ENCODE measurements at regions not wholly inside any gene's neighbourhood (a gene's known extent, or its start where the extent isn't known, plus 50 kb on each side); places are given as distances from the start of the nearest gene placed in this dataset.
"Not testable (repeated sequence)": the region's sequence is repeated elsewhere in the genome, so short reads cannot be mapped to it uniquely, and the experiment has no call there.

DNA sequence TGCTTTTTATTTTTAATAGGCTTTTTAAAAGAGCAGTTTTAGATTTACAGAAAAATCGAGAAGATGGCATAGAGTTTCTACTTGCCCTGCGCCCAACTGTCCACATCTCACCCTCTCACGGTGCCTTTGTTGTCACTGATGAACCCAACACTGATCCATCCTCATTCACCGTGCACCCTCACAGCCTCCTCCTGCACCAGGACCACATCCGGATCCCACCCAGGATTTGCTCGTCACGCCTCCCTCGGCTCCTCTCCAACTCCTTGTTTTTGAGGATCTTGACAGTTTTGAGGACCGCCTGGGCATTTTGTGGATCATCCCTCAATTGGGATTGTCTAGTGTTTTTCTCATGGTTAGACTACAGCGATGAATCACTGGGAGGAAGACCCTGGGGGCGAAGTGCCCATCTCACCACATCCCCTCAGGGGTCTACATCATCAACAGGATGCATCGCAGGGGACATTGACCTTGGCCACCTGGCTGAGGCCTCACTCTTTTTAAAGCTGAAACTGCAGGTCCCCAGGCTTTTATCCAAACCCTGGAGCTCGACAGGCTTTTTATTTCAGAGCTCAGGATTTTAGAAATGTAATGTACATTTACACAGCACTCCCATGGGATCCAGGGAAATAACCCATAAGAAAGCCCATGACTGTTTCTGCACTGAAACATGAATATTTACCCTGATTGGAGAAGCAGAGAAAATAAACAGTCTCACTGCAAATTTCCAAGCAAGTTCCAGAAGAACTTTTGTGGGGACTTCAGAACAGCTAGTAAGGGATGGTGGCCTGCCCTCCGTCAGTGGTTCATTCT lies 71.8 kb upstream of the ZNF469 start:
- TF ChIP-seq, protein P1, sequence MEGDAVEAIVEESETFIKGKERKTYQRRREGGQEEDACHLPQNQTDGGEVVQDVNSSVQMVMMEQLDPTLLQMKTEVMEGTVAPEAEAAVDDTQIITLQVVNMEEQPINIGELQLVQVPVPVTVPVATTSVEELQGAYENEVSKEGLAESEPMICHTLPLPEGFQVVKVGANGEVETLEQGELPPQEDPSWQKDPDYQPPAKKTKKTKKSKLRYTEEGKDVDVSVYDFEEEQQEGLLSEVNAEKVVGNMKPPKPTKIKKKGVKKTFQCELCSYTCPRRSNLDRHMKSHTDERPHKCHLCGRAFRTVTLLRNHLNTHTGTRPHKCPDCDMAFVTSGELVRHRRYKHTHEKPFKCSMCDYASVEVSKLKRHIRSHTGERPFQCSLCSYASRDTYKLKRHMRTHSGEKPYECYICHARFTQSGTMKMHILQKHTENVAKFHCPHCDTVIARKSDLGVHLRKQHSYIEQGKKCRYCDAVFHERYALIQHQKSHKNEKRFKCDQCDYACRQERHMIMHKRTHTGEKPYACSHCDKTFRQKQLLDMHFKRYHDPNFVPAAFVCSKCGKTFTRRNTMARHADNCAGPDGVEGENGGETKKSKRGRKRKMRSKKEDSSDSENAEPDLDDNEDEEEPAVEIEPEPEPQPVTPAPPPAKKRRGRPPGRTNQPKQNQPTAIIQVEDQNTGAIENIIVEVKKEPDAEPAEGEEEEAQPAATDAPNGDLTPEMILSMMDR (IDR thresholded peaks at IDR 0.05; ENCODE audit: extremely low read depth, missing control alignments): no peak
- no peak for DNase-seq (ENCODE audit: low spot score)

GRCh38 chr16:88311860-88312259 lies 70.9 kb upstream of the ZNF469 start:
- not testable (repeated sequence) for DNase-seq (ENCODE audit: low spot score)

- TF ChIP-seq, protein P1 (IDR thresholded peaks at IDR 0.05; ENCODE audit: extremely low read depth, missing control alignments): no peak
- no peak for DNase-seq (ENCODE audit: low spot score)
Observed at GRCh38 chr16:88312732-88313131, 70.0 kb upstream of the ZNF469 start.

- DNase-seq (ENCODE audit: low spot score): no peak
- TF ChIP-seq, protein P1 (IDR thresholded peaks at IDR 0.05; ENCODE audit: extremely low read depth, missing control alignments): no peak
Observed at GRCh38 chr16:88314991-88315542, 67.7 kb upstream of the ZNF469 start.

- TF ChIP-seq, protein P1 (IDR thresholded peaks at IDR 0.05; ENCODE audit: extremely low read depth, missing control alignments): no peak
- no peak for DNase-seq (ENCODE audit: low spot score)
Observed at GRCh38 chr16:88315543-88316105, 67.1 kb upstream of the ZNF469 start.

GRCh38 chr16:88316151-88316550 lies 66.6 kb upstream of the ZNF469 start:
- TF ChIP-seq, protein P1 (IDR thresholded peaks at IDR 0.05; ENCODE audit: extremely low read depth, missing control alignments): no peak
- no peak for DNase-seq (ENCODE audit: low spot score)

DNA sequence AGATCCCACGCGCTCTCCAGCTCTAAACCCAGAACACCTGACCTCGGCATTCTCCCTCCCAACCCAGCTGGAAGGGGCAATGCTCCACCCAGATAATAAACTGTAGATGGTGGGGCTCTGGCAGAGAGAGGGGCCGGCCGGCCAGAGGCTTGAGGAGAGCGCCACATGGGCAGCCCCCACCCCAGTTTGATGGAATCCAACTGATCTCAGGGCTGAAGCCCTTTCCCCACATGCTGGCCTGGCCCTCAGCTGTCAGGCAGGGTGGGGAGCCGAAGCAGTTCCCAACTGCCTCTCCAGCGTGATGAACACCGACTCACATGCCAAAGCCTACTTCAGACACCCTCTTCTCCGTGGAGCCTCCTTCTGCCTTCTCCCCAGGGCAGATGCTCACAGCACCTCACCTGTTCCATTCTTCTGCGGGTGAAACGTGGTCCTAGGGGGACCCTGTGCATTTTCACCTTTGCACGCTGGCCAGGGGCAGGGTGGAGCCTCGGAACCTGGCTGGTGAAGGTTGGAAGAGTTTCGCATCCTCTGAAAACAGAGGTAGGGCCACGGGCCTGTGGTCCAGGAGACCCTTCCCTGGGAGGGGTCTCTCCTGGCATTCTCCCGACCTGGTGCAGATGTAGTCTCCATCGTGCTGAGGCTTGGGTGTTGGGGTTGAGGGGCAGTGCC lies 65.7 kb upstream of the ZNF469 start:
- DNase-seq (ENCODE audit: low spot score): no peak
- TF ChIP-seq, protein P1 (IDR thresholded peaks at IDR 0.05; ENCODE audit: extremely low read depth, missing control alignments): no peak
